ENCODE measurements at regions not wholly inside any gene's neighbourhood (a gene's known extent, or its start where the extent isn't known, plus 50 kb on each side); places are given as distances from the start of the nearest gene placed in this dataset.

DNA sequence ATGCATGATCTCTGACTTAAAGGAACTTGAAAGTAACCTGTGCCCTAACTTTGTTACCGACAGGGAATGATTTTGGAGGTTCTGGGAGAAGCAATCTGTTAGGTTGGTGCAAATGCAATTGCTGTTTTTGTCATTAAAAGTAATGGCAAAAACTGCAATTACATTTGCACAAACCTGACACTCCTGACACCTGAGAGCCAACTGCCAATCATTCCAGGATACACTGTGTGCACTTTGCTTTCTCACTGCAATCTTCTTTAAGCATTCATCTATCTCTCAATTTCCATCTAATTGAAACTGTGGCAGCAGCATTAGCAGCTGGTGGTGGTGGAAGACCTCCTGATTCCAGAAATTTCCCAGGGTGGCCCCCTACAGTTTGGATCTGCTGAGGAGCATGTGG is 87.6 kb upstream of the CYP1B1 start:
- in situ Hi-C loops (cut with MboI), result no loop called here
- Histone ChIP-seq H3F3A (ENCODE audit: insufficient read depth) (0 out of 2 replicates have a peak, but pooled peaks cover under 1% of the 10 kb centered on the region), H2AFZ (no peak overlapping the region), H3K79me2 (ENCODE audit: insufficient read depth) (no peaks in the 10 kb centered on the region), H3K4me3 (no peak overlapping the region), H3K9ac (no peak overlapping the region), H3K27ac (no peak overlapping the region), H4K20me1 (ENCODE audit: insufficient read depth) (no peaks in the 10 kb centered on the region), H3K36me3 (ENCODE audit: low read depth) (no peaks in the 10 kb centered on the region), H3K27me3 (replicated peaks; ENCODE audit: insufficient read depth) (no peaks in the 10 kb centered on the region), H3K4me2 (ENCODE audit: unreplicated experiment) (no peak overlapping the region), H3K9me2 (ENCODE audit: insufficient read depth) (no peaks in the 10 kb centered on the region), H3K4me1 (ENCODE audit: insufficient read depth) (peaks cover 3% of the 10 kb centered on the region), H3K9me3 (ENCODE audit: low read depth) (no peaks in the 10 kb centered on the region)
- whole genome bisulfite sequencing, 2 experiments (ENCODE audit: low coverage in 1 of 2, low lambda C conversion rate in 2 of 2, missing lambda C conversion rate in 2 of 2), result 97% methylated on average over 1 of the region's 1 CpG
- DNase-seq, result no peak
- TF ChIP-seq EZH2 (IDR thresholded peaks at IDR 0.05; ENCODE audit: insufficient read depth, poor library complexity, severe bottlenecking) (no peak), EZH2phosphoT487 (IDR thresholded peaks at IDR 0.05; ENCODE audit: insufficient read depth, low read depth) (no peak)

DNA sequence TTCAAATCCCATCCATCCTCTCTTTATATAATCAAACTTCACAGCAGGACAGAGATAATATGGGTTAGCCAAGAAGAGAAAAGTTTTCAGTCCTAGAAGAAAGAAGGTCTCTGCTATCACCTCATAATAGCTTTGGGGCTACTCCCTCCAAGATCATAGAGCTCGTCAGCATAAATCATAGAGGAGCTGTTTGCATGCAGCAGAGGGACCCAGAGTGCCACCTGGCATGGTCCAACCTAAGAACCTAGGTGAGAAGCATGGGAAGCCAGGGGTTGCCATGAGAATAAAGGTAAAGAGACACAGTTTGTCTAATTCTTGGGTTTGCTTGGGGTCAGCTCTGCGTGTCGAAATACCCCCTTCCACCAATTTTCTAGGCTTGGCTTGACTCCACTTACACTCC is 87.1 kb upstream of the CYP1B1 start:
- Histone ChIP-seq H3K27ac (no peak overlapping the region), H3K36me3 (ENCODE audit: low read depth) (no peaks in the 10 kb centered on the region), H3K4me3 (no peak overlapping the region), H3K9me2 (ENCODE audit: insufficient read depth) (no peaks in the 10 kb centered on the region), H3F3A (ENCODE audit: insufficient read depth) (no peaks in the 10 kb centered on the region), H3K9me3 (ENCODE audit: low read depth) (no peaks in the 10 kb centered on the region), H2AFZ (no peak overlapping the region), H3K79me2 (ENCODE audit: insufficient read depth) (no peaks in the 10 kb centered on the region), H3K9ac (no peak overlapping the region), H4K20me1 (ENCODE audit: insufficient read depth) (no peaks in the 10 kb centered on the region), H3K27me3 (replicated peaks; ENCODE audit: insufficient read depth) (no peaks in the 10 kb centered on the region), H3K4me2 (ENCODE audit: unreplicated experiment) (no peak overlapping the region), H3K4me1 (ENCODE audit: insufficient read depth) (no peaks in the 10 kb centered on the region)
- in situ Hi-C loops (cut with MboI), result no loop called here
- no peak for DNase-seq
- TF ChIP-seq EZH2phosphoT487 (IDR thresholded peaks at IDR 0.05; ENCODE audit: insufficient read depth, low read depth) (no peak), EZH2 (IDR thresholded peaks at IDR 0.05; ENCODE audit: insufficient read depth, poor library complexity, severe bottlenecking) (no peak)
- WGBS, 2 experiments (ENCODE audit: low coverage in 1 of 2, low lambda C conversion rate in 2 of 2, missing lambda C conversion rate in 2 of 2), result 59 to 63% methylated on average over 3 of the region's 3 CpGs

DNA sequence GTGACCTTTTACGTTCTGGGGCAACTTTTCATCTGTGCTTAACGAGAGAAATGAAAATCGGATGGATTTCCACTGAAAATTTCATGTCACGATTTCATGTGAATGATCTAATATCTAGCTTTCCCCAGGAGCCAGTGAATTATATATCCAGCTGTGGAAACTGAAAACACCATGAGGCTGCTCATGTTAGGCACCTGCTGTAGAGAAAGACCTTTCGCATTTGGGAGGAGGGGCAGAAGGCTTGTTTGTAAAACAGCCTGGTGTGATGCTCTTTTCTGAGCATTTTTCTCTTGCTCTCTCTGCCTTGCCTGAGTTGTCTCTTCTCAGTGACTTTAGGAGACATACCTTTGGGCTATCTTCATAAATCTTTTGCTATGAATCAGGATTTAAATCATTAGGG is 84.6 kb upstream of the CYP1B1 start:
- Histone ChIP-seq H3K27ac (no peak overlapping the region), H3K27me3 (replicated peaks; ENCODE audit: insufficient read depth) (no peaks in the 10 kb centered on the region), H4K20me1 (ENCODE audit: insufficient read depth) (no peaks in the 10 kb centered on the region), H3K79me2 (ENCODE audit: insufficient read depth) (no peaks in the 10 kb centered on the region), H3K36me3 (ENCODE audit: low read depth) (no peaks in the 10 kb centered on the region), H3K4me1 (ENCODE audit: insufficient read depth) (no peaks in the 10 kb centered on the region), H3K9me3 (ENCODE audit: low read depth) (no peaks in the 10 kb centered on the region), H3F3A (ENCODE audit: insufficient read depth) (no peaks in the 10 kb centered on the region), H3K9ac (no peak overlapping the region), H3K9me2 (ENCODE audit: insufficient read depth) (no peaks in the 10 kb centered on the region), H3K4me2 (ENCODE audit: unreplicated experiment) (no peak overlapping the region), H3K4me3 (no peak overlapping the region), H2AFZ (no peak overlapping the region)
- TF ChIP-seq EZH2phosphoT487 (IDR thresholded peaks at IDR 0.05; ENCODE audit: insufficient read depth, low read depth) (no peak), EZH2 (IDR thresholded peaks at IDR 0.05; ENCODE audit: insufficient read depth, poor library complexity, severe bottlenecking) (no peak)
- 95% methylated on average over 5 of the region's 5 CpGs for WGBS, 2 experiments (ENCODE audit: low coverage in 1 of 2, low lambda C conversion rate in 2 of 2, missing lambda C conversion rate in 2 of 2)
- no peak for DNase-seq
- in situ Hi-C loops (cut with MboI), result no loop called here

DNA sequence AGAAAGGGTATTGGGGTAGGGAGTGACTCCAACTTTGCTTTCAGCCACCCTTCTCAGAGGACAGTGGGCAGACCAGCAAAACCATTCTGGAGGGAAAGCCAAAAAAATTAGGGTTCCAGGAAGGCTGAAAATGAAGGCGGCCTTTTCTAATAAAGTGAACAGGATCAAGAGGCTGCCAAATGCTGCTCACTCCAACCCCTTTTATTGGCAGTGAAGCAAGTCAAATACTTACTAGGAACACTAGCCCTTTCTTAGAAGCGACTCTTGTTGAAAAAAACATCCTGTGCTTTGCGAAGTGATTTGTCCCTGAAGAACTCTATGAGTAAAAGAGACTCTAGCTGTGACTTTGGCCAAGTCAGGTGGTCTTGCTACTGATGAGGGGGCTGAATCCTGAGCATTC is 83.6 kb upstream of the CYP1B1 start:
- Histone ChIP-seq H3K27ac (no peak overlapping the region), H3K9ac (no peak overlapping the region), H3K36me3 (ENCODE audit: low read depth) (no peaks in the 10 kb centered on the region), H2AFZ (no peak overlapping the region), H3K79me2 (ENCODE audit: insufficient read depth) (no peaks in the 10 kb centered on the region), H3K4me1 (ENCODE audit: insufficient read depth) (no peaks in the 10 kb centered on the region), H3K4me2 (ENCODE audit: unreplicated experiment) (no peak overlapping the region), H3K4me3 (no peak overlapping the region), H4K20me1 (ENCODE audit: insufficient read depth) (no peaks in the 10 kb centered on the region), H3K27me3 (replicated peaks; ENCODE audit: insufficient read depth) (no peaks in the 10 kb centered on the region), H3K9me2 (ENCODE audit: insufficient read depth) (no peaks in the 10 kb centered on the region), H3K9me3 (ENCODE audit: low read depth) (no peaks in the 10 kb centered on the region), H3F3A (ENCODE audit: insufficient read depth) (no peaks in the 10 kb centered on the region)
- 34 to 41% methylated on average over 3 of the region's 3 CpGs for WGBS, 2 experiments (ENCODE audit: low coverage in 1 of 2, low lambda C conversion rate in 2 of 2, missing lambda C conversion rate in 2 of 2)
- no peak for DNase-seq
- TF ChIP-seq EZH2 (IDR thresholded peaks at IDR 0.05; ENCODE audit: insufficient read depth, poor library complexity, severe bottlenecking) (no peak), EZH2phosphoT487 (IDR thresholded peaks at IDR 0.05; ENCODE audit: insufficient read depth, low read depth) (no peak)
- in situ Hi-C loops (cut with MboI), result no loop called here

DNA sequence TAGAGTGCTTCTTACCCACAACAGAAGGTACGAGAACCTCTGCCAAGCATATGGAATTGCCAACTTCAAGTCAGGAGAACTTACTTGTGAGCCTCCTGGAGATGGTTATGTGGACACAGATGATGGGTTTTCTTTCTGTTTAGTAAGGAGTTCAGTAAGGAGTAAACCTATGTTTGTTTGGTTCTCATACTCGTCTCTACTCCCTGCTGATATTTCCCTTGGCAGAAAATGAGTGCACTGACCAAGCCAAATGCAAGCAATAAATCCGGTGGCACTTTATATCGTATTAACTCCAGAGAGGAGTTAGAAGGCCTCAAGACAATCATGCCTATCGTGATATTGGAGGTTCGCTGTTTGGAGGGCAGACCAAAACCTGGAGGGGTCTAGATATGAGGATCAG is 83.2 kb upstream of the CYP1B1 start:
- DNase-seq, result no peak
- 63 to 66% methylated on average over 6 of the region's 6 CpGs for WGBS, 2 experiments (ENCODE audit: low coverage in 1 of 2, low lambda C conversion rate in 2 of 2, missing lambda C conversion rate in 2 of 2)
- Histone ChIP-seq H3K4me3 (no peak overlapping the region), H3K36me3 (ENCODE audit: low read depth) (no peaks in the 10 kb centered on the region), H3K27me3 (replicated peaks; ENCODE audit: insufficient read depth) (no peaks in the 10 kb centered on the region), H3K79me2 (ENCODE audit: insufficient read depth) (no peaks in the 10 kb centered on the region), H4K20me1 (ENCODE audit: insufficient read depth) (no peaks in the 10 kb centered on the region), H3K4me1 (ENCODE audit: insufficient read depth) (no peaks in the 10 kb centered on the region), H3F3A (ENCODE audit: insufficient read depth) (no peaks in the 10 kb centered on the region), H3K9me3 (ENCODE audit: low read depth) (no peaks in the 10 kb centered on the region), H3K4me2 (ENCODE audit: unreplicated experiment) (no peak overlapping the region), H3K9ac (no peak overlapping the region), H3K27ac (no peak overlapping the region), H2AFZ (no peak overlapping the region), H3K9me2 (ENCODE audit: insufficient read depth) (no peaks in the 10 kb centered on the region)
- TF ChIP-seq EZH2phosphoT487 (IDR thresholded peaks at IDR 0.05; ENCODE audit: insufficient read depth, low read depth), result no peak
- no peak for TF ChIP-seq EZH2 (IDR thresholded peaks at IDR 0.05; ENCODE audit: insufficient read depth, poor library complexity, severe bottlenecking)
- in situ Hi-C loops (cut with MboI), result no loop called here
